ENCODE measurements at regions not wholly inside any gene's neighbourhood (a gene's known extent, or its start where the extent isn't known, plus 50 kb on each side); places are given as distances from the start of the nearest gene placed in this dataset.
"Not testable (repeated sequence)": the region's sequence is repeated elsewhere in the genome, so short reads cannot be mapped to it uniquely, and the experiment has no call there.

DNA sequence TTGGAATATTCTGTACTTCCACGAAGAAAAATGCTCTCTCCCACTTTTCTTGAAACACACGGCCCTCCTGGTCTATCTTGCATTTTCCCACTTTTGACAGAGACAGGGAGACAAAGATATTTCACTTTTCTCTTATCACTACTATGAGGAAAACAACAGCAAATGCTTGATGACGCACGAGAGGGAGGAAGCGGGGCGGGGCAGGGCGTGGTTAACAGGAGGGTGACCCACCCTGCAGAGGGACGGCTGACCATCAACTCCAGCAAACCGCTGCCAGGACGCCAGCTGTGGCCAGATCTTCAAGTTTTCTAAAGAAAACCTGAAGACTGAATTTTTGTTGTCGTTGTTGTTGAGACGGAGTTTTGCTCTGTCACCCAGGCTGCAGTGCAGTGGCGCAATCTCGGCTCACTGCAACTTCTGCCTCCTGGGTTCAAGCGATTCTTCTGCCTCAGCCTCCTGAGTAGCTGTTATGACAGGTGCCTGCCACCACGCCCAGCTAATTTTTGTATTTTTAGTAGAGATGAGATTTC, 63.8 kb downstream of the NSUN5 start:
- DNase-seq (ENCODE audit: low spot score), result not testable (repeated sequence)

DNA sequence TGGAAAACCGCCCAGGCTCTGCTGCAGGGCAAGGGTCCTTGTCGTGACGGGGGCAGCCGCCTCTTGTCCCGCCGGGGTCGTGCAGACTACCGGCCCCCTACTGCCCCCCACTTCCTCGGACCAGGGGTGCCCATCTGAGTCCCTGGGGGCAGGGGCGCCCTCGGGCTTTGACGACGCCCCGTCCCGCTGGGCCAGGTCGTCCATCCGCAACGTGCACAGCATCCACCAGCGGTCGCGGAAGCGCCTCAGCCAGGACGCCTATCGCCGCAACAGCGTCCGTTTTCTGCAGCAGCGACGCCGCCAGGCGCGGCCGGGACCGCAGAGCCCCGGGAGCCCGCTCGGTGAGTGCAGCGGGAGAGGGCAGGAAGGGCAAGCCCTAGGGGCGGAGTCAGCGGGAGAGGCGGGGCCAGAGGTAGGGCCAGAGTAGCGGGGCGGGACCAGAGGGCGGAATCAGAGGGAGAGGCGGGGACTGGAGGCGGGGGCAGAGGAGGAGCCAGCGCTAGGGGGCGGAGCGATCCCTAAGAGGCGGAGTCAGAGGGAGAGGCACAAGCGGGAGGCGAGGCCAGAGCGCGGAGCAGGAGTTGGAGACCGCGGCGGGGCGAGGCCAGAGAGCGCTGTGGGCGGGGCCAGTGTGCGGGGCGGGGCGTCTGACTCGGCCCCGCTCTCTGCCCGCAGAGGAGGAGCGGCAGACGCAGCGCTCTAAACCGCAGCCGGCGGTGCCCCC, 73.5 kb downstream of the NSUN5 start:
- DNase-seq (ENCODE audit: low spot score), result not testable (repeated sequence)

GRCh38 chr7:73225745-73226144, 82.9 kb downstream of the NSUN5 start:
- DNase-seq (ENCODE audit: low spot score), result not testable (repeated sequence)

- DNase-seq (ENCODE audit: low spot score), result not testable (repeated sequence)
These were observed 86.9 kb downstream of the NSUN5 start for GRCh38 chr7:73221724-73222123.

DNA sequence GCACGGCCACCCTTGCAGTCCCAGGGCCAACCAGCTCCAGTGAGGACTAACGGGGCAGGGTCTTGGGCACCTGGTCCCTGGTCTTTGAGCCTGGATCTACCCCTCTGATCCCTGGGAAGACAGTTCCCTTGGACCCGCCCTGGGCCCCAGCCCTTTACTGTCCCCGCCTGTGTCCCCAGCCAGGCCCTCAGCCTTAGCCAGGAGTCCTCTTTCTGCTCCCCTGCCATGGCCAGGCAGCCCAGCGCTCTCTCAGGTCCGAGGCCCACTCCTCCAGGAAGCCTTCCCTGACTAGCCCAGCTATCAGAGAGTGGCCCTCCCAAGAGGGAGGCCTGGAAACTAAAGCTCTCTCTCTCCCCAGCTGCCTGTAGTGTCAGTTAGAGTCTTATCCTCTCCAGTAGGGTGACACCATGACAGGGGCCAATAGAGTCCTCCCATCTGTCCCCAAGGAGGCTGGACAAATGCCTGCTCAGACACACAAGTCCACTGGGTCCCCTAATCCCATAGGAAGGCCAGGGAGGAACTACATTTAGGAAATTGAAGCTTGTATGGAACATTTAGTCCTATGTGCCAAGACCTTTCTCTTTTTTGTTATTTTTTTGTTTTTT, 87.8 kb downstream of the NSUN5 start:
- DNase-seq (ENCODE audit: low spot score), result not testable (repeated sequence)

- not testable (repeated sequence) for DNase-seq (ENCODE audit: low spot score)
These were observed 88.3 kb downstream of the NSUN5 start for GRCh38 chr7:73220357-73220756.

- DNase-seq (ENCODE audit: low spot score), result not testable (repeated sequence)
These were observed 89.8 kb downstream of the NSUN5 start for GRCh38 chr7:73218802-73219201.

DNA sequence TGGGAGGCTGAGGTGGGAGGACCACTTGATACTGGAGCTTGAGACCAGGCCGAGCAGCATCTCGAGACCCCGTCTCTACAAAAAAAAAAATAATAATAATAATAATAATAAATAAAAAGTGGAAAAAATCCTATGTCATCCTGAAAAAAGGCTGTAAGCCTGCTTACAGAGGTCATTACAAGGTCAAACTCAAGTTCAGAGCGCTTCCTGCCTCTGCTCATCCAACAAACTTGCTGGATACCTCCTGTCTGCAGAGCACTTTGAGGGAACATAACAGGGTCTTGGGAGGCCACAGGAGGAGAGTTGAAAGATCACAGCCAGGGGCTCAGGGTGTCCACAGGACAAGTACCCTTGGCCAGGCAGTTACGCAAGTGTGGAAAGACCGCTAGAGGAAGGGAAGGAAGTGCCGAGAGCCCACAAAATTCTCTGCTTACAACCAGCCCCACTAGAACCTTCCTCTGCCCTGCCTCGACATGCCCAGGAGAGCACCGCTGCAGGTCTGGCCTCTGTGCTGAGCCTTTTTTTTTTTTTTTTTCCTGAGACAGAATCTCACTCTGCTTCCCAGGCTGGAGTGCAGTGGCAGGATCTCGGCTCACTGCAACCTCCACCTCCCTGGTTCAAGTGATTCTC, 92.5 kb downstream of the NSUN5 start:
- DNase-seq (ENCODE audit: low spot score), result not testable (repeated sequence)

- DNase-seq (ENCODE audit: low spot score), result not testable (repeated sequence)
These were observed 93.4 kb downstream of the NSUN5 start for GRCh38 chr7:73215232-73215631.

GRCh38 chr7:73214471-73214870, 94.2 kb downstream of the NSUN5 start:
- not testable (repeated sequence) for DNase-seq (ENCODE audit: low spot score)

DNA sequence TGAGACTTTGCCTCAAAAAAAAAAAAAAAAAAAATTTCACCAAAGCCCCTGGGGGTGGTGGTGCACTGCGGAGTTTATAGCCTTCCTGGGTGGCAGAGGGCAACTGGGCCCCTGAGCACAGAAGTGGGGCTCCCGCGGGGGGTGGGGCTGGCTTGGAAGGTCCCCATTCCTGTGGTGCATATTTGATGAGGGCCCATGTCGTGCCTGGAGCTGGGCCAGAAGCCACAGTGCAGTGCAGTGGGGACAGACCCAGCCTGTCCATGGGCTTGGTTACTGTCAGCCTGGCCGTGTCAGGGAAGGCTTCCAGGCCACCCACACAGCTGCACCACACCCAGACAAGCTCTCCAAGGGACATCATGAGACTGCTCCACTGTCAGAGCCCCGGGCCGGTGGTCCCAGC, 95.5 kb downstream of the NSUN5 start:
- DNase-seq (ENCODE audit: low spot score), result not testable (repeated sequence)

GRCh38 chr7:73205594-73205993, 103.0 kb downstream of the NSUN5 start:
- not testable (repeated sequence) for DNase-seq (ENCODE audit: low spot score)

GRCh38 chr7:73204898-73205297, 103.7 kb downstream of the NSUN5 start:
- DNase-seq (ENCODE audit: low spot score), result not testable (repeated sequence)

DNA sequence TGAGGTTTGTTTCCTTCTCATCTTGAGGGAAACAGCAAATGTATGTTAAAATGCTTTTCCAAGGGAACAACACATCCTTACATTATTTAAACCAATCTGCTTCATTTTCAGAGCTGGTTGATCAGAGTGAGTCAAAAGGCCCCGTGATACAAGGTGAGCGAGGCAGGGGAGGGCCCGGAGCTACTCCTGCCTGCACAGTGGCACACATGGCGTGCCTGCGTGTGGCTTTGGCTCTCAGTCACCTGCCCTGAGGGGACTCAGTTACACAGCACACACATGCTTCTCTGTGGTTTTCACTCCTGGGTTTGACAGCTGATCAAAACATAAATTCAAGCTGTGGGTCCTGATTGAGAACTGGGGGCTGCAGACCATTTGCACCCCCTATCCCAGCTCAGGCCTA, 105.3 kb downstream of the NSUN5 start:
- DNase-seq (ENCODE audit: low spot score), result not testable (repeated sequence)

DNA sequence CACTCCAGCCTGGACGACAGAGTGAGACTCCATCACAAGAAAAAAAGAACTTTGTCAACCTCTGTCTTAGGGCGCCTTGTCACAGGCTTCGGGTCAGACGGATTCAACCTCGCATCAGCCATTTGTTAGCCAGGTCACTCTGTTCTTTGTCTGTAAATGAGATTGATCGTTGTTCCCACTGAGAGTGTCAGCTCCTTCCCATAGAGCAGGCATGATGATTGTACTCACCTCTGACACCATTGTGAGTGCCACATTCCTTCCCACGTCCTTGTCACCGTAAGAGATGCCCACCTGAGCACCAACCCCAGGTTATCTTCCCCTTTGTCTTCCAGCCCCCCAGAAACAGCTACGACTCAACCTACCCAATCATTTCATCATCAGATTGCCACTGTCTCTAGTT, 107.4 kb downstream of the NSUN5 start:
- not testable (repeated sequence) for DNase-seq (ENCODE audit: low spot score)

- not testable (repeated sequence) for DNase-seq (ENCODE audit: low spot score)
These were observed 108.0 kb downstream of the NSUN5 start for GRCh38 chr7:73200518-73201099.

GRCh38 chr7:73193991-73194390, 108.2 kb upstream of the SPDYE9 start:
- not testable (repeated sequence) for DNase-seq (ENCODE audit: low spot score)

- DNase-seq (ENCODE audit: low spot score), result not testable (repeated sequence)
These were observed 104.8 kb upstream of the SPDYE9 start for GRCh38 chr7:73190483-73191155.

GRCh38 chr7:73188287-73188686, 102.4 kb upstream of the SPDYE9 start:
- not testable (repeated sequence) for DNase-seq (ENCODE audit: low spot score)

GRCh38 chr7:73186589-73187309, 100.9 kb upstream of the SPDYE9 start:
- DNase-seq (ENCODE audit: low spot score), result not testable (repeated sequence)

DNA sequence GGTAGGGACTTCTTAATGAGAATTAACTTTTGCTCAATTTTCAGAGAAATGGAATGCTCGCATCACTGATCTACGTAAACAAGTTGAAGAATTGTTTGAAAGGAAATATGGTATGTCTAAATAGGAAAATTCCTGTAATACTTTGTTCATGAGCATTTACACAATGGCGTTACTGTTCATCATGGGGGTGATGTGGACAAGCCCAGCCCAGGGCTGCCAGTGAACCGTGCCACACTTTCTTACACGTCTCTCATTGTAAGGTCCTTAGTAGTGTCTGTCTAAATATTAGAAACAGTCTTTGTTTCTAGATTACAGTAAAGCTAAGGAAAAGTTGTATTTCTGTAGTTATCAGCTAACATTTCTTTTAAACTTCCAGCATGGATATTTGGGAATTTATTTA, 91.0 kb upstream of the SPDYE9 start:
- not testable (repeated sequence) for DNase-seq (ENCODE audit: low spot score)

Measured in pons (tissue), 1 donor.